Colonic mucosa (tissue), 4 donors: ENCODE measurements at regions not wholly inside any gene's neighbourhood (a gene's known extent, or its start where the extent isn't known, plus 50 kb on each side); places are given as distances from the start of the nearest gene placed in this dataset.

ENCODE experiments used
- DNase-seq: peaks from one replicate; pipeline ENCODE4 v3.0.0-alpha.2; 2020
- H3K27ac ChIP-seq: fragments of 200-600 bp; one replicate; pipeline ENCODE4 v1.8.0; 2021
- H3K27me3 ChIP-seq: fragments of 200-600 bp; one replicate; pipeline ENCODE4 v1.8.0; 2021
- H3K36me3 ChIP-seq: fragments of 200-600 bp; one replicate; pipeline ENCODE4 v1.8.0; 2021
- H3K4me1 ChIP-seq: fragments of 200-600 bp; one replicate; pipeline ENCODE4 v1.8.0; 2021; ENCODE audit warnings: mild to moderate bottlenecking
- H3K4me3 ChIP-seq: fragments of 200-600 bp; one replicate; pipeline ENCODE4 v1.8.0; 2021
- H3K9ac ChIP-seq, 2 donors: one replicate each; pipeline ENCODE4 v1.7.0; 2013; ENCODE audit warnings: control low read depth in 2 of 2, low read depth in 2 of 2, low read length in 2 of 2
- H3K9me3 ChIP-seq: fragments of 200-600 bp; one replicate; pipeline ENCODE4 v1.8.0; 2021
- intact Hi-C: fragments of 100-400 bp; cut with DNase I; formaldehyde crosslinking; loops from one replicate; pipeline ENCODE4 v1.14.1; 2022
- TF ChIP-seq, protein P1 (sequence below): fragments of 200-600 bp; IDR thresholded peaks from one replicate; pipeline ENCODE4 v1.8.0; 2022; ENCODE audit warnings: antibody characterized with exemption, mild to moderate bottlenecking
- donor health status: healthy.
- donor health status: DM: no; HTN: no; CAD: no.
- donor health status: DM: no; HTN: no; CAD: no.

DNA sequence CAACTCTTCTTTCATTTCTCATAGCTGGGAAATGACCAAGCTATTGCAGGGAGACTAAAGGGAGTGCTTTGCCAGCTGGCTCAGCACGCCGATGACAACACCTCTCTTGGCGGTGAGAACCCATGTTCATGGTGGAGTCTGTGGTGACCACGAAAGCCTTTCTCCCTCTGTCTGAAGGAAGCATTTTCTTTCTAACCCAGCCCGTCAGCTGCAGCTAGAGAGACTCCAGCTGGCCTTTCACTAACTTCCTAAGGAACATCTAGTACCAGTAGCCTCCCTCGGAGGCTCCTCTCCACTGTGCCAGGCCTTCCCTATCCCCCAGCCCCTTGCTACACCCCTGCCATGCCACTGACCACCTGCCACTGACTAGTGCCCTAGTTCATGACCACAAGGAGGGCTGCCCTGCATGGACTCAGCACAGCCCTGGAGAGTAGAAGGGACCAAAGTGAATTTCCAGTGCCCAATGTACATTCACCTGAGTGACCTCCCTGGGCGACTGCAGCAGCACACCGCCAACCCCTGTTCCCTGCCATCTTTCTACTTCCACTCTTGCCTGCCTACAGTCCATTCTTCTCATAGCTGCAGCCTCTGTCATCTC, 81.3 kb downstream of the CBLN1 start:
- intact Hi-C loops = no loop called here

DNA sequence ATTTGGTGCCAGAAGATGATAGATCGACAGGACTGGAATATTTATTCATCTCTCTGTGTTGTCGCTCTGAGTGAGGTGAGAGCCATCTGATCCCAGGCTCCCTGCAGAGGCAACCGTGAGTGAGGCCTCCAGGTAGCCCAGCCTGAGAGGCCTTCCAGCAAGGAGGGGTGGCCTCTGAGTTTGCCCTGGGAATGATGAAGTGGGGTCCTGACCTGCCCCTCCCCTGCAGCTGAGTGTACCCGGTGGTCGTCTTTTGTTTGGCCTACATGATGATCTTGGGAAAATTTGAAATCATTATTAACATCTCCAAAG, 86.4 kb downstream of the CBLN1 start:
- intact Hi-C loops = no loop called here
- Histone ChIP-seq H3K9me3 (no peaks in the 10 kb centered on the region), H3K4me1 (no peaks in the 10 kb centered on the region), H3K9ac (no peak overlapping the region), H3K4me3 (no peak overlapping the region), H3K27me3 (no peaks in the 10 kb centered on the region), H3K27ac (no peak overlapping the region), H3K36me3 (no peaks in the 10 kb centered on the region)
- TF ChIP-seq, protein P1, sequence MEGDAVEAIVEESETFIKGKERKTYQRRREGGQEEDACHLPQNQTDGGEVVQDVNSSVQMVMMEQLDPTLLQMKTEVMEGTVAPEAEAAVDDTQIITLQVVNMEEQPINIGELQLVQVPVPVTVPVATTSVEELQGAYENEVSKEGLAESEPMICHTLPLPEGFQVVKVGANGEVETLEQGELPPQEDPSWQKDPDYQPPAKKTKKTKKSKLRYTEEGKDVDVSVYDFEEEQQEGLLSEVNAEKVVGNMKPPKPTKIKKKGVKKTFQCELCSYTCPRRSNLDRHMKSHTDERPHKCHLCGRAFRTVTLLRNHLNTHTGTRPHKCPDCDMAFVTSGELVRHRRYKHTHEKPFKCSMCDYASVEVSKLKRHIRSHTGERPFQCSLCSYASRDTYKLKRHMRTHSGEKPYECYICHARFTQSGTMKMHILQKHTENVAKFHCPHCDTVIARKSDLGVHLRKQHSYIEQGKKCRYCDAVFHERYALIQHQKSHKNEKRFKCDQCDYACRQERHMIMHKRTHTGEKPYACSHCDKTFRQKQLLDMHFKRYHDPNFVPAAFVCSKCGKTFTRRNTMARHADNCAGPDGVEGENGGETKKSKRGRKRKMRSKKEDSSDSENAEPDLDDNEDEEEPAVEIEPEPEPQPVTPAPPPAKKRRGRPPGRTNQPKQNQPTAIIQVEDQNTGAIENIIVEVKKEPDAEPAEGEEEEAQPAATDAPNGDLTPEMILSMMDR = no peak
- DNase-seq = no peak

More for the DNA sequence above, 81.3 kb downstream of the CBLN1 start:
- H3K9ac ChIP-seq = no peak overlapping the region
- TF ChIP-seq, protein P1 = no peak
- no peak overlapping the region for H3K4me3 ChIP-seq
- no peaks in the 10 kb centered on the region for H3K27me3 ChIP-seq
- H3K27ac ChIP-seq = no peak overlapping the region
- no peak for DNase-seq
- no peaks in the 10 kb centered on the region for H3K9me3 ChIP-seq
- no peaks in the 10 kb centered on the region for H3K36me3 ChIP-seq
- no peaks in the 10 kb centered on the region for H3K4me1 ChIP-seq

DNA sequence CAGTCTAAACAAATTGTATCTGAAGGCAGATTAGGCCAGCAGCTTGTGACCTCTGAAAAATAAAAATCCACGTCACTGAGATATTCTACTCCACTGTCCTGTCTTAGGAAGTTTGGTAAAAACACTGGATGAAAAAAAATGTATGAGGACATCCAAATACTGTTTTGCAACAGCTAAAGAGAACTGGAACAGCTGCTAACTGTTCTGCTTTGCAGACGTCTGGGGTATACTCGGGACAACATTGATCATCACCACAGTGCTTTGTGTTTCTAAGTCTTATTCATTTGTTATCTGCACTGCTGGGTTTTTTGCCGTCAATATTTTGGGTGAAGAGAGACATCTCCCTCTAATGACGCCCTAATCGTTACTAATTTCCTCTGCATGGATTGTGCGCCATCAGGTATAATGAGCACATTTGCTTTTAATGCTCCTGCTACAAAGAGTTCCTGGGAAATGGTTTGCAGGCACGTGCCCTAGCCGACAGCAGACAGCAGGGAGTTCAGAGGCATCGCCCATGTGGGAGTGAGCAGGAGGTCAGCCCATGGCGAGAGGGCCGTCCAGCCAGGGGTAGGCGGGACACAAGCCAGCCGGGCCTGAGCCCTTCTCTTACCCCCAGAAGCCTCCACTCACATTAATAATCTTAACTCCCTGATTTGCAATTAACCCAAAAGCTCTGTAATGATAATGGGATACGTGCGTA, 87.0 kb downstream of the CBLN1 start:
- no peaks in the 10 kb centered on the region for H3K27me3 ChIP-seq
- H3K4me1 ChIP-seq = no peaks in the 10 kb centered on the region
- H3K27ac ChIP-seq = no peak overlapping the region
- H3K4me3 ChIP-seq = no peak overlapping the region
- intact Hi-C loops = no loop called here
- no peak overlapping the region for H3K9ac ChIP-seq
- no peak for DNase-seq
- TF ChIP-seq, protein P1 = no peak
- H3K9me3 ChIP-seq = no peaks in the 10 kb centered on the region
- H3K36me3 ChIP-seq = no peaks in the 10 kb centered on the region

DNA sequence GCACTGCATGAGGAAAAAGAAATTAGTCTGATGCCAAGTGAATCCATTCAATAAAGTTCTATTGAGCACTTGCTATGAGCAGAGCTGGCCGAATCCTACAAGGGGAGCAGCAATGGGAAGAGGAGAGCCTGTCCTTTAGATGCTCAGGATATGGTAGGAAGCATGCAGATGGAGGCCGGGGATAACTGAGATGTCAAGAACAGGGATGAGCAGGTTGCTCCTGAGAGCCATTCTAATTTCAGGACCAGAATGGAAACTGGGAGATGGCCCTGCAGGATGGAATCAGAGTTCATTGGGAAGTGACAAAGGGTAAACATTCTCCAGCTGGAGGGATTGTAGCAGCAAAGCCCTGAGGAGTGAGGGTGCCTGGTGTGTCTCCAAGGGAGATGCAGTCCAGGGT, 88.0 kb downstream of the CBLN1 start:
- no peaks in the 10 kb centered on the region for H3K4me1 ChIP-seq
- no peak overlapping the region for H3K27ac ChIP-seq
- no peak for DNase-seq
- TF ChIP-seq, protein P1 = no peak
- no peak overlapping the region for H3K4me3 ChIP-seq
- no peaks in the 10 kb centered on the region for H3K9me3 ChIP-seq
- H3K9ac ChIP-seq = no peak overlapping the region
- intact Hi-C loops = no loop called here
- H3K27me3 ChIP-seq = no peaks in the 10 kb centered on the region
- no peaks in the 10 kb centered on the region for H3K36me3 ChIP-seq

DNA sequence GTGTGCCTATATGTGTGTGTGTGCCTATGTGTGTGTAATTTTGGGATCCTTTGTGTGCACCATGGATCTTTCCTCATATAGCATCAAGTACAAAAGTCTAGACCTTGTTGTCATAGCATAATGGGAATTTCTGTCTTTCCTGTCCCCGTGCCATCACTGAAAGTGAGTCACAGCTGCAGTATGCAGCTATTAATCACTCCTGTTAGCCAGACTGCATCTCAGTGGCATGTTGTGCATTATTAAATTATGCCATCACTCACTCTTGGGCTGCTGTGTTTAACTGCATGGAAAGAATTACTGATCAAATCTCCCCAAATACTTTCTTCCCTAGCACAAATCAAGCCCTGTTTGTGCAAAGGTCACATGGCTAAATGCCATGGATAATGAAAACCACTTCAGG, 92.4 kb downstream of the CBLN1 start:
- TF ChIP-seq, protein P1 = no peak
- DNase-seq = no peak

More for the DNA sequence above, 92.4 kb downstream of the CBLN1 start:
- intact Hi-C loops = loop anchor here (10.0 kb wide), 1 partner anchor 134 kb away; no protein-coding TSS in a partner anchor
- no peaks in the 10 kb centered on the region for H3K27me3 ChIP-seq
- H3K27ac ChIP-seq = no peak overlapping the region
- H3K36me3 ChIP-seq = no peaks in the 10 kb centered on the region
- no peak overlapping the region for H3K9ac ChIP-seq
- no peak overlapping the region for H3K4me3 ChIP-seq
- H3K4me1 ChIP-seq = no peaks in the 10 kb centered on the region
- no peaks in the 10 kb centered on the region for H3K9me3 ChIP-seq
